CD4-positive, alpha-beta memory T cell (primary cell): ENCODE measurements at regions not wholly inside any gene's neighbourhood (a gene's known extent, or its start where the extent isn't known, plus 50 kb on each side); places are given as distances from the start of the nearest gene placed in this dataset.
A peak's percentile ranks its signal among the peaks of the same experiment; 100 is the strongest.
"Not testable (repeated sequence)": the region's sequence is repeated elsewhere in the genome, so short reads cannot be mapped to it uniquely, and the experiment has no call there.

ENCODE experiments used
- CTCF ChIA-PET: fragments of 350-600 bp; sonication (Branson Sonifier 250); formaldehyde crosslinking; loops from one replicate; lab custom pipeline; 2021; ENCODE audit warnings: inconsistent platforms; ENCODE audit not compliant: partially characterized antibody; lab: Charles Lee
- POLR2A ChIA-PET: fragments of 350-600 bp; sonication (Branson Sonifier 250); formaldehyde crosslinking; loops from one replicate; lab custom pipeline; 2021; ENCODE audit not compliant: partially characterized antibody; lab: Charles Lee
- DNase-seq, 5 donors: peaks; one replicate each; pipeline versions ENCODE4 v3.0.0 to v3.0.0-alpha.2; 2020 to 2022; ENCODE audit warnings: mixed read lengths in 1 of 5
- H3K27ac ChIP-seq: one replicate; pipeline ENCODE4 v1.7.0; 2013; ENCODE audit warnings: low read depth, low read length
- H3K27me3 ChIP-seq: 2 replicates; pipeline ENCODE4 v1.7.0; 2013; ENCODE audit warnings: mild to moderate bottlenecking, low read length, moderate library complexity; ENCODE audit not compliant: insufficient read depth
- H3K36me3 ChIP-seq: 2 replicates; pipeline ENCODE4 v1.7.0; 2013; ENCODE audit warnings: mild to moderate bottlenecking, low read length, moderate library complexity; ENCODE audit not compliant: insufficient read depth
- H3K4me1 ChIP-seq: 2 replicates; pipeline ENCODE4 v1.7.0; 2013; ENCODE audit warnings: mild to moderate bottlenecking, low read length, moderate library complexity; ENCODE audit not compliant: insufficient read depth
- H3K4me3 ChIP-seq, 2 donors: one replicate each; pipeline ENCODE4 v1.7.0; 2013; ENCODE audit warnings: low read length in 2 of 2, mild to moderate bottlenecking in 1 of 2
- H3K9me3 ChIP-seq, 2 donors: one replicate each; pipeline ENCODE4 v1.7.0; 2013; ENCODE audit warnings: low read length in 2 of 2, control low read depth in 1 of 2; ENCODE audit not compliant: control insufficient read depth in 1 of 2
- H3K27ac Mint-ChIP-seq, 7 donors: one replicate each; pipeline ENCODE4 v1.8.0; 2020 to 2021; ENCODE audit warnings: mixed read lengths in 7 of 7, mild to moderate bottlenecking in 6 of 7, inconsistent platforms in 3 of 7, moderate library complexity in 3 of 7
- H3K27me3 Mint-ChIP-seq, 2 donors: one replicate each; pipeline ENCODE4 v1.8.0; 2020 to 2021; ENCODE audit warnings: mixed read lengths in 2 of 2
- H3K36me3 Mint-ChIP-seq, 2 donors: one replicate each; pipeline ENCODE4 v1.8.0; 2020 to 2021; ENCODE audit warnings: mixed read lengths in 2 of 2, inconsistent platforms in 1 of 2, mild to moderate bottlenecking in 1 of 2
- H3K4me1 Mint-ChIP-seq, 4 donors: one replicate each; pipeline ENCODE4 v1.8.0; 2020 to 2021; ENCODE audit warnings: mixed read lengths in 4 of 4, mild to moderate bottlenecking in 1 of 4
- H3K4me3 Mint-ChIP-seq, 8 donors: one replicate each; pipeline ENCODE4 v1.8.0; 2020 to 2021; ENCODE audit warnings: mixed read lengths in 8 of 8, mild to moderate bottlenecking in 7 of 8, moderate library complexity in 6 of 8, inconsistent platforms in 3 of 8
- H3K9me3 Mint-ChIP-seq, 8 donors: one replicate each; pipeline ENCODE4 v1.8.0; 2020 to 2021; ENCODE audit warnings: mixed read lengths in 8 of 8, mild to moderate bottlenecking in 5 of 8, inconsistent platforms in 3 of 8, moderate library complexity in 1 of 8
- intact Hi-C: fragments of 100-400 bp; cut with micrococcal nuclease; formaldehyde crosslinking; loops from one replicate; pipeline ENCODE4 v1.15.1; 2023

DNA sequence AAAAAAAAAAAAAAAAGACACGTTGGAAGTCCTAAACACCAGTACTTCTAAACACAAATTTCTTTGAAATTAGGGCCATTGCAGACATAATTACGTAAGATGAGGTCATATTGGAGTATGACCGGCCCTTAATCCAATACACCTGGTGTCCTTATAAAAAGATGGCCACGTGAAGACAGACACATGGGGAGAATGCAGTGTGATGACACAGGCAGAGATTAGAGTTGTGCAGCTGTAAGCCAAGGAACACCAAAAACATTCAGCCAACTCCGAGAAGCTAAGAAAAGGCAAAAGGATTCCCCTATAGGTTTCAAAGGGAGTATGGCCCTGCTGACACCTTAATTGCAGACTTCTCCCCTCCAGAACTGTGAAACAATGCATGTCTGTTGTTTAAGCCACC, 379.0 kb upstream of the PDZRN3 start:
- Histone ChIP-seq H3K27ac (no peak overlapping the region), H3K4me3 (no peak overlapping the region), H3K27me3 (no peaks in the 10 kb centered on the region), H3K4me1 (no peaks in the 10 kb centered on the region), H3K36me3 (no peaks in the 10 kb centered on the region), H3K9me3 (no peaks in the 10 kb centered on the region)
- H3K4me3 Mint-ChIP-seq: no peak overlapping the region
- H3K27me3 Mint-ChIP-seq: no peaks in the 10 kb centered on the region
- POLR2A ChIA-PET: no interaction called here
- no peak overlapping the region for H3K27ac Mint-ChIP-seq
- CTCF ChIA-PET: no interaction called here
- no peak for DNase-seq
- no peaks in the 10 kb centered on the region for H3K36me3 Mint-ChIP-seq
- intact Hi-C loops: no loop called here
- H3K4me1 Mint-ChIP-seq: no peaks in the 10 kb centered on the region
- H3K9me3 Mint-ChIP-seq: peaks cover 0 to 9% (median 5%) of the 10 kb centered on the region in 8 donors

DNA sequence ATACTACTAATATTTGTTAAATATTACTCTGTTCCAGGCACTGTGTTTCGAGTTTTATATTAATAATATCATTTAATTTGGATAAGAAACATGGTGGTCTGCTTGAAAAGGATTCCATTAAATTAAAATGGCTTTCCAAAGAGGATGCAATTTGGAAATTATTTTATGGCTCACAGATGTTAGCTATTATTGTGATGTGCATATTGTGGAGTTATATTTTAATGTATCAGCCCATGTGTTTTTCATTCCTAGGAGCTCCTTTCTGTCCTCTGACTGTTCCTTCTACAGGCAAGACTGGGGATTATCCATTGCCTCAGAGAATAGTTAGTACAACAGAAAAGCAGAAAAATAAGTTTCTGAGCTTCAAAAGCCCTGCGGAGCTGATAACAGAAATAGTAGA, 376.7 kb upstream of the PDZRN3 start:
- H3K4me1 Mint-ChIP-seq: no peaks in the 10 kb centered on the region

DNA sequence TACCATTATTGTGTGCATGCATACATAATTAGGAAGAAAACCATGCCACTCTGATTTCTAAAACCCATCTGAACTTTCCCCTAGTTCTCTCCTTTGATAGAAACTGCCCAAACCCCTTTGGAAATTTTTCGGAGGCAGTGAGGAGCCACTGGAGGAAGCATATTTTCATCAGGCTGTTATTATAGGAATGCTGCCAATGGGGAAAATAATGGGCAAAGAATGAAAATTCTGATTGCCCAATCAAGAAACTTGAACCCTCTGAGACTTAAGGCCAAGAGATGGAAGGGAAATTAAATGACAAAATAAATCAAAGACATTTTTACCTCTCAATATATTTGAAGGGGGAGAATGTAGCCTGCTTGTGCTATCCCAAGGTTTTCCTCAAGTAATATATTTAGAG, 376.0 kb upstream of the PDZRN3 start:
- ChIA-PET CTCF (no interaction called here), POLR2A (no interaction called here)

More for the DNA sequence above, 376.7 kb upstream of the PDZRN3 start:
- intact Hi-C loops: no loop called here
- Histone ChIP-seq H3K36me3 (no peaks in the 10 kb centered on the region), H3K9me3 (no peaks in the 10 kb centered on the region), H3K4me1 (no peaks in the 10 kb centered on the region), H3K4me3 (no peak overlapping the region), H3K27ac (no peak overlapping the region), H3K27me3 (no peaks in the 10 kb centered on the region)
- no peaks in the 10 kb centered on the region for H3K27me3 Mint-ChIP-seq
- CTCF ChIA-PET: no interaction called here
- H3K36me3 Mint-ChIP-seq: no peaks in the 10 kb centered on the region
- no peak overlapping the region for H3K27ac Mint-ChIP-seq
- no peak overlapping the region for H3K4me3 Mint-ChIP-seq
- peaks cover 0 to 9% (median 5%) of the 10 kb centered on the region in 8 donors for H3K9me3 Mint-ChIP-seq
- no peak for DNase-seq
- POLR2A ChIA-PET: no interaction called here

DNA sequence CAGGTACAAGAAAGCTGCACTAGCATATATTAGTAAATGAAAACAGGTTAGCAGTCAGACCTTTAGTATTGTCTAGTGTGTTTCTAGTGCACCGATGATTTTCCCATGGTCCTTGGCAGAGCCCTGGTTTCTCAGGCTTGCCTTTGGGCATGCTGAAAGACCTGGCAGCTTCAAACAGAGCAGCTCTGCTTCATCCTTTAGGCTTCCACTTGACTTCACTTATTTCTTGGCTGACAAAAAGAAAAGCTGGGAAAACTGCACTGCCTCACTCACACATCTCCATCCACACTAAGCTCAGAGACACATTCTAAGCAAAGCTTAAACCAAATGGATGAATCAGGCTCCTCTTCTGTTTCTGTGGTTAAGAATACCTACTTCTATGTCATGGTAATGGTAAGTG, 374.8 kb upstream of the PDZRN3 start:
- CTCF ChIA-PET: no interaction called here
- H3K4me1 ChIP-seq: no peaks in the 10 kb centered on the region
- POLR2A ChIA-PET: no interaction called here
- no peaks in the 10 kb centered on the region for H3K27me3 Mint-ChIP-seq
- no peaks in the 10 kb centered on the region for H3K36me3 Mint-ChIP-seq
- intact Hi-C loops: no loop called here
- DNase-seq: no peak
- no peak overlapping the region for H3K27ac ChIP-seq
- no peaks in the 10 kb centered on the region for H3K4me1 Mint-ChIP-seq
- H3K9me3 ChIP-seq: no peaks in the 10 kb centered on the region
- H3K36me3 ChIP-seq: no peaks in the 10 kb centered on the region
- no peak overlapping the region for H3K4me3 Mint-ChIP-seq
- peaks cover under 1 to 7% (median 5%) of the 10 kb centered on the region in 8 donors for H3K9me3 Mint-ChIP-seq
- H3K4me3 ChIP-seq: no peak overlapping the region
- no peaks in the 10 kb centered on the region for H3K27me3 ChIP-seq
- no peak overlapping the region for H3K27ac Mint-ChIP-seq

More for the DNA sequence above, 376.0 kb upstream of the PDZRN3 start:
- Histone ChIP-seq H3K4me1 (no peaks in the 10 kb centered on the region), H3K27me3 (no peaks in the 10 kb centered on the region), H3K36me3 (no peaks in the 10 kb centered on the region), H3K4me3 (no peak overlapping the region), H3K9me3 (no peaks in the 10 kb centered on the region), H3K27ac (no peak overlapping the region)
- H3K4me1 Mint-ChIP-seq: no peaks in the 10 kb centered on the region
- intact Hi-C loops: no loop called here
- no peaks in the 10 kb centered on the region for H3K27me3 Mint-ChIP-seq
- H3K4me3 Mint-ChIP-seq: no peak overlapping the region
- DNase-seq: no peak
- peak overlapping the region in 1 of 7 donors; percentile 57 for H3K27ac Mint-ChIP-seq
- H3K9me3 Mint-ChIP-seq: peaks cover 0 to 7% (median 5%) of the 10 kb centered on the region in 8 donors
- no peaks in the 10 kb centered on the region for H3K36me3 Mint-ChIP-seq

DNA sequence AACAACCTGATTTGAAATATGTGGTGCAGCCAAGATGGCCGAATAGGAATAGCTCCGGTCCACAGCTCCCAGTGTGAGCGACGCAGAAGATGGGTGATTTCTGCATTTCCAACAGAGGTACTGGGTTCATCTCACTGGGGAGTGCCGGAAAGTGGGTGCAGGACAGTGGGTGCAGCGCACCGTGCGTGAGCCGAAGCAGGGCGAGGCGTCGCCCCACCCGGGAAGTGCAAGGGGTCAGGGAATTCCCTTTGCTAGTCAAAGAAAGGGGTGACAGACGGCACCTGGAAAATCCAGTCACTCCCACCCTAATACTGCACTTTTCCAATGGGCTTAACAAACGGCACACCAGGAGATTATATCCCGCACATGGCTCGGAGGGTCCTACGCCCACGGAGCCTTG, 365.9 kb upstream of the PDZRN3 start:
- POLR2A ChIA-PET, H3K4me1 Mint-ChIP-seq, H3K9me3 ChIP-seq, H3K27ac ChIP-seq, DNase-seq, H3K27me3 ChIP-seq, H3K27ac Mint-ChIP-seq, H3K4me1 ChIP-seq, intact Hi-C loops, H3K4me3 ChIP-seq, H3K36me3 Mint-ChIP-seq, CTCF ChIA-PET, H3K27me3 Mint-ChIP-seq, H3K36me3 ChIP-seq, H3K4me3 Mint-ChIP-seq: not testable (repeated sequence)
- peaks cover 2 to 30% (median 14%) of the 10 kb centered on the region in 8 donors for H3K9me3 Mint-ChIP-seq

DNA sequence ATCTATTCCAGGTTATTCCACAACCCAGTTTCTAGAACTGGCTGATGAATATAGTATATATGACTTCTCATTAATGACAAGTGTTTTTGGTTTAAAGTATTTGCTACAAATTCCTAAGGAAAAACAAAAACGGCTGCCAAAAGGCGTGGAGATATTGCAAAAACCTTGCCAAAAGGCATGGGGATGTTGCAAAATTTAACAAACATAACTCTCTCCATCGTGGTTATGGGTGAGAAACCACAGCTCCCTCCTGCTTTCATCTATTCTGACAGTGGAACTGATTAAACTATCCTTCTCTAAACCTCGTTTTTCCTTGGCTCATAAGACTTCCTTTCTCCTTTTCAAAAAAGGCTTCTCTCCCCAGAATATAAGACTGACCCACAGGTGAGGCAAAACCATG, 342.0 kb upstream of the PDZRN3 start:
- ChIA-PET CTCF (no interaction called here), POLR2A (no interaction called here)
- no peaks in the 10 kb centered on the region for H3K36me3 ChIP-seq
- Mint-ChIP-seq H3K27me3 (no peaks in the 10 kb centered on the region), H3K9me3 (peaks cover 0 to 20% (median 10%) of the 10 kb centered on the region in 8 donors), H3K36me3 (no peaks in the 10 kb centered on the region), H3K4me3 (no peak overlapping the region), H3K27ac (no peak overlapping the region), H3K4me1 (no peaks in the 10 kb centered on the region)
- intact Hi-C loops: no loop called here
- H3K27me3 ChIP-seq: no peaks in the 10 kb centered on the region
- H3K4me3 ChIP-seq: no peak overlapping the region
- no peak for DNase-seq
- no peaks in the 10 kb centered on the region for H3K9me3 ChIP-seq
- no peak overlapping the region for H3K27ac ChIP-seq
- no peaks in the 10 kb centered on the region for H3K4me1 ChIP-seq

DNA sequence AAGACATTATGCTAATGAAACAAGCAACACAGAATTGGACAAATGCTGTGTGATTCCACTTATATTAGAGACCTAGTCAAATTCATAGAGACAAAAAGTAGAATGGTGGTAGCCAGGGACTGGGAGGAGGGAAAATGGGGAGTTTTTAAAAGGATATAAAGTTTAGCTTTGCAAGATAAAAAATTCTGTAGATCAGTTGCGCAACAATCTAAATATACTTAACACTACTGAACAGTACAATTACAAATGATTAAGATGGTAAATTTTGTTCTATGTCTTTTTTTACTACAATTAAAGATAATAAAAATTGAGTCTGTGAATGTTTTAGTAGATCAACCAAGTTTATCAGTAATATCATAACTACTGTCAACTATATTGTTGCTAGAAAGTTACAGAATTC, 340.1 kb upstream of the PDZRN3 start:
- H3K36me3 ChIP-seq: no peaks in the 10 kb centered on the region
- H3K9me3 ChIP-seq: no peaks in the 10 kb centered on the region
- POLR2A ChIA-PET: no interaction called here
- H3K27ac Mint-ChIP-seq: no peak overlapping the region
- H3K27me3 ChIP-seq: no peaks in the 10 kb centered on the region
- H3K27me3 Mint-ChIP-seq: no peaks in the 10 kb centered on the region
- H3K27ac ChIP-seq: no peak overlapping the region
- H3K4me3 Mint-ChIP-seq: no peak overlapping the region
- no peak overlapping the region for H3K4me3 ChIP-seq
- H3K9me3 Mint-ChIP-seq: peaks cover 0 to 21% (median 10%) of the 10 kb centered on the region in 8 donors
- no peaks in the 10 kb centered on the region for H3K36me3 Mint-ChIP-seq
- H3K4me1 Mint-ChIP-seq: no peaks in the 10 kb centered on the region
- intact Hi-C loops: no loop called here
- no peaks in the 10 kb centered on the region for H3K4me1 ChIP-seq
- no peak for DNase-seq
- CTCF ChIA-PET: no interaction called here

DNA sequence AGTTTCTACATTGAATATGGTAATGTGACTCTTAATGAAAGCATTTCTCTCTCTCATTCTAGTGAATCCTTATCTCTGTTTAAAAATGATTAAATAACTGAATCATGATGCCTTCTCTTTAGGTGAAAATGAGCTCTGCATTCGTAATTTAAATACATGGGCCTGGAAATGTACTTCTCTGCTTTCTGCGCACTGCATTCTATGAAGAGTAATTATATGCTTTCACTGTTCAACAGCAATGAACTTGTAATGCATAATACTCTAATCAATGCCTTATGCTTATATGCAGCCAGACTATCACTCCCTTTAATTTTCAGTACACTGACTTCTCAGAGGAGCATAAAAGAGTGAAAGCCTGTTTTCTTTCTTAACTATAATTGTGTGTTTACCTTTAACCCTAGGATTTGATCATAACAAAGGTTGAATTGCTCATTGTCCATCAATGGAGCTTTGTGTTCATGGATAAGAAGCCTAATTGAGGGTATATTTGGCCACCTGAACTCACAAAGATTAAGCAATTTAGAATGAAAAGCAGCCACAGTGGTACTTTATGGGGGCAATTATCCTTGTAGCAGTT, 330.8 kb upstream of the PDZRN3 start:
- H3K9me3 ChIP-seq: peaks cover 0 to 3% of the 10 kb centered on the region in 2 donors
- H3K27me3 ChIP-seq: no peaks in the 10 kb centered on the region
- no peaks in the 10 kb centered on the region for H3K36me3 ChIP-seq
- no peaks in the 10 kb centered on the region for H3K36me3 Mint-ChIP-seq
- H3K27ac ChIP-seq: no peak overlapping the region
- H3K4me3 ChIP-seq: no peak overlapping the region
- H3K4me3 Mint-ChIP-seq: no peak overlapping the region
- H3K9me3 Mint-ChIP-seq: peaks cover 2 to 20% (median 3%) of the 10 kb centered on the region in 8 donors
- H3K27me3 Mint-ChIP-seq: no peaks in the 10 kb centered on the region
- CTCF ChIA-PET: no interaction called here
- no peaks in the 10 kb centered on the region for H3K4me1 Mint-ChIP-seq
- intact Hi-C loops: no loop called here
- no peaks in the 10 kb centered on the region for H3K4me1 ChIP-seq
- POLR2A ChIA-PET: no interaction called here
- H3K27ac Mint-ChIP-seq: no peak overlapping the region
- no peak for DNase-seq
